ENCODE measurements at regions not wholly inside any gene's neighbourhood (a gene's known extent, or its start where the extent isn't known, plus 50 kb on each side); places are given as distances from the start of the nearest gene placed in this dataset.
A peak's percentile ranks its signal among the peaks of the same experiment; 100 is the strongest.

- DNase-seq, result peak; percentile 16
- Histone ChIP-seq H3K36me3 (ENCODE audit: low read depth) (no peaks in the 10 kb centered on the region), H3K79me2 (ENCODE audit: insufficient read depth) (no peaks in the 10 kb centered on the region), H3F3A (ENCODE audit: insufficient read depth) (peaks cover 18% of the 10 kb centered on the region; the same call in 1 of the 2 replicates), H3K9me2 (ENCODE audit: insufficient read depth) (no peaks in the 10 kb centered on the region), H3K27me3 (replicated peaks; ENCODE audit: insufficient read depth) (no peaks in the 10 kb centered on the region), H3K9me3 (ENCODE audit: low read depth) (no peaks in the 10 kb centered on the region), H3K4me3 (no peak overlapping the region), H3K4me2 (ENCODE audit: unreplicated experiment) (no peak overlapping the region), H3K9ac (no peak overlapping the region), H3K27ac (no peak overlapping the region), H3K4me1 (ENCODE audit: insufficient read depth) (peaks cover 39% of the 10 kb centered on the region), H2AFZ (no peak overlapping the region), H4K20me1 (ENCODE audit: insufficient read depth) (no peaks in the 10 kb centered on the region)
- in situ Hi-C loops (cut with MboI), result no loop called here
- WGBS, 2 experiments (ENCODE audit: low coverage in 1 of 2, low lambda C conversion rate in 2 of 2, missing lambda C conversion rate in 2 of 2), result 96 to 98% methylated on average over 2 of the region's 2 CpGs
- TF ChIP-seq EZH2 (IDR thresholded peaks at IDR 0.05; ENCODE audit: insufficient read depth, poor library complexity, severe bottlenecking), result no peak
- TF ChIP-seq EZH2phosphoT487 (IDR thresholded peaks at IDR 0.05; ENCODE audit: insufficient read depth, low read depth), result no peak
Observed at GRCh38 chr21:35579520-35580293, 480.6 kb downstream of the SETD4 start.

- Histone ChIP-seq H3F3A (ENCODE audit: insufficient read depth) (peaks cover 18% of the 10 kb centered on the region; the same call in 1 of the 2 replicates), H3K4me2 (ENCODE audit: unreplicated experiment) (no peak overlapping the region), H2AFZ (no peak overlapping the region), H4K20me1 (ENCODE audit: insufficient read depth) (no peaks in the 10 kb centered on the region), H3K4me1 (ENCODE audit: insufficient read depth) (peaks cover 39% of the 10 kb centered on the region), H3K27me3 (replicated peaks; ENCODE audit: insufficient read depth) (no peaks in the 10 kb centered on the region), H3K9ac (no peak overlapping the region), H3K9me3 (ENCODE audit: low read depth) (no peaks in the 10 kb centered on the region), H3K4me3 (no peak overlapping the region), H3K36me3 (ENCODE audit: low read depth) (no peaks in the 10 kb centered on the region), H3K79me2 (ENCODE audit: insufficient read depth) (no peaks in the 10 kb centered on the region), H3K9me2 (ENCODE audit: insufficient read depth) (no peaks in the 10 kb centered on the region), H3K27ac (peak overlapping the region; percentile 62)
- peak; percentile 73 for DNase-seq
- WGBS, 2 experiments (ENCODE audit: low coverage in 1 of 2, low lambda C conversion rate in 2 of 2, missing lambda C conversion rate in 2 of 2), result 82 to 86% methylated on average over 12 of the region's 12 CpGs
- in situ Hi-C loops (cut with MboI), result no loop called here
- no peak for TF ChIP-seq EZH2 (IDR thresholded peaks at IDR 0.05; ENCODE audit: insufficient read depth, poor library complexity, severe bottlenecking)
Observed at GRCh38 chr21:35578831-35579471, 481.4 kb downstream of the SETD4 start.

GRCh38 chr21:35578347-35578782 is 482.0 kb downstream of the SETD4 start:
- H4K20me1 ChIP-seq (ENCODE audit: insufficient read depth), result no peaks in the 10 kb centered on the region
- in situ Hi-C loops (cut with MboI), result no loop called here
- DNase-seq, result peak; percentile 95
- H3K79me2 ChIP-seq (ENCODE audit: insufficient read depth), result no peaks in the 10 kb centered on the region
- no peaks in the 10 kb centered on the region for H3K36me3 ChIP-seq (ENCODE audit: low read depth)
- 17 to 18% methylated on average over 6 of the region's 6 CpGs for WGBS, 2 experiments (ENCODE audit: low coverage in 1 of 2, low lambda C conversion rate in 2 of 2, missing lambda C conversion rate in 2 of 2)
- peak overlapping the region; percentile 21; the same call in 1 of the 2 replicates for H3K9ac ChIP-seq
- no peaks in the 10 kb centered on the region for H3K9me2 ChIP-seq (ENCODE audit: insufficient read depth)
- TF ChIP-seq EZH2phosphoT487 (IDR thresholded peaks at IDR 0.05; ENCODE audit: insufficient read depth, low read depth) (no peak), EZH2 (IDR thresholded peaks at IDR 0.05; ENCODE audit: insufficient read depth, poor library complexity, severe bottlenecking) (no peak)
- H3K27me3 ChIP-seq (replicated peaks; ENCODE audit: insufficient read depth), result no peaks in the 10 kb centered on the region
- H3K9me3 ChIP-seq (ENCODE audit: low read depth), result no peaks in the 10 kb centered on the region
- H3K4me3 ChIP-seq, result no peak overlapping the region
- H2AFZ ChIP-seq, result no peak overlapping the region
- peaks cover 18% of the 10 kb centered on the region; the same call in 1 of the 2 replicates for H3F3A ChIP-seq (ENCODE audit: insufficient read depth)
- peak overlapping the region; percentile 62 for H3K27ac ChIP-seq
- peak overlapping the region; percentile 21 for H3K4me2 ChIP-seq (ENCODE audit: unreplicated experiment)
- peaks cover 39% of the 10 kb centered on the region for H3K4me1 ChIP-seq (ENCODE audit: insufficient read depth)

DNA sequence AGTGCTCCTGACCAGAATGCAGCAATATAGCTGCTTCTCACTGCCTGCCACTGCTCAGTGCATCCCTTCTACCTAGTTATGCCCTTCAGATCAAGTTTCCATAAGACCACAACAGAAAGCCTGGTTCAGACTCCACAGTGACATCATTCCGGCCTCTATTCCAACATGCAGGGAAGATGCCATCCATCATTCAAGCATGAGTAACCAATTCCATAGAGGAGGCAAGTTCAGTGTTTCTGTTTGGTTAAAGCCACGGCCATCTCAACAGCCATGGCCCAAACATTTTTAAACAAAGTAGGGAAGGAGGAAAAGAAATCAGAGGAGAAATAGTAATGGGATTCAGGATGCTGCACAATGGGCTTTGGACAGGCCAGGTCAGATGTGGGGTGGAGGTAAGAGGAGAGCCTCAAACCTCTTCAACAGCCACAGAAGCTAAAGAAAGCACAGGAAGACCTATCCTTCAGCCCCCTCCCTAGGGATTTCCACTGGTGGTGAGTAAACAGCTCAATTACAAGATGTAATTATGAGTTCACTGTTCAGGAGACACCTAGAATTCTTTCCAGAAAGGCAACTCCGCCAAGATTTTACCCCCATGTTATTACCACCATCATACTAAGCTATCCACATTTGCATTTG is 484.9 kb downstream of the SETD4 start:
- H3K4me1 ChIP-seq (ENCODE audit: insufficient read depth), result peaks cover 39% of the 10 kb centered on the region
- no peaks in the 10 kb centered on the region for H3K79me2 ChIP-seq (ENCODE audit: insufficient read depth)
- H3K9me2 ChIP-seq (ENCODE audit: insufficient read depth), result no peaks in the 10 kb centered on the region
- H3F3A ChIP-seq (ENCODE audit: insufficient read depth), result peaks cover 18% of the 10 kb centered on the region; the same call in 1 of the 2 replicates
- H3K4me2 ChIP-seq (ENCODE audit: unreplicated experiment), result no peak overlapping the region
- no peak for TF ChIP-seq EZH2phosphoT487 (IDR thresholded peaks at IDR 0.05; ENCODE audit: insufficient read depth, low read depth)
- no peak for TF ChIP-seq EZH2 (IDR thresholded peaks at IDR 0.05; ENCODE audit: insufficient read depth, poor library complexity, severe bottlenecking)
- 37 to 53% methylated on average over 3 of the region's 3 CpGs for WGBS, 2 experiments (ENCODE audit: low coverage in 1 of 2, low lambda C conversion rate in 2 of 2, missing lambda C conversion rate in 2 of 2)
- H4K20me1 ChIP-seq (ENCODE audit: insufficient read depth), result no peaks in the 10 kb centered on the region
- in situ Hi-C loops (cut with MboI), result no loop called here
- H3K9me3 ChIP-seq (ENCODE audit: low read depth), result no peaks in the 10 kb centered on the region
- no peaks in the 10 kb centered on the region for H3K27me3 ChIP-seq (replicated peaks; ENCODE audit: insufficient read depth)
- no peak overlapping the region for H3K4me3 ChIP-seq
- H3K36me3 ChIP-seq (ENCODE audit: low read depth), result no peaks in the 10 kb centered on the region
- no peak overlapping the region for H3K27ac ChIP-seq
- peak; percentile 80 for DNase-seq
- no peak overlapping the region for H3K9ac ChIP-seq
- H2AFZ ChIP-seq, result no peak overlapping the region; the same call in 1 of the 2 replicates
